Natural killer cell (primary cell): ENCODE measurements at regions not wholly inside any gene's neighbourhood (a gene's known extent, or its start where the extent isn't known, plus 50 kb on each side); places are given as distances from the start of the nearest gene placed in this dataset.

Source experiments
- ATAC-seq, 3 donors: fragments of 150-1000 bp in 2 of 3; fragments of 200-7000 bp in 1 of 3; cut with Tn5 transposase; 1 replicate in 1 of 3; 2 replicates in 2 of 3; pipeline ENCODE4 v1.10.0; 2021; ENCODE audit warnings: mild to moderate bottlenecking in 2 of 3, moderate library complexity in 2 of 3
- DNase-seq, 2 donors: peaks; one replicate each; pipeline versions ENCODE4 v3.0.0 to v3.0.0-alpha.2; 2013 to 2021; ENCODE audit warnings: mixed read lengths in 1 of 2
- H3K27ac ChIP-seq: one replicate; pipeline ENCODE4 v1.5.1; 2013; ENCODE audit warnings: mild to moderate bottlenecking, low read length
- H3K27me3 ChIP-seq: one replicate; pipeline ENCODE4 v1.6.1; 2013; ENCODE audit warnings: low read length; ENCODE audit not compliant: control insufficient read depth, insufficient read depth
- H3K36me3 ChIP-seq: one replicate; pipeline ENCODE4 v1.6.1; 2013; ENCODE audit warnings: low read length; ENCODE audit not compliant: control insufficient read depth, insufficient read depth
- H3K4me1 ChIP-seq: one replicate; pipeline ENCODE4 v1.6.1; 2013; ENCODE audit warnings: low read length; ENCODE audit not compliant: control insufficient read depth, insufficient read depth
- H3K4me3 ChIP-seq: one replicate; pipeline ENCODE4 v1.5.1; 2013; ENCODE audit warnings: low read length
- H3K9me3 ChIP-seq: one replicate; pipeline ENCODE4 v1.6.1; 2013; ENCODE audit warnings: low read length; ENCODE audit not compliant: control insufficient read depth, insufficient read depth
- H3K27ac Mint-ChIP-seq, 2 donors: one replicate each; pipeline ENCODE4 v1.8.0; 2022; ENCODE audit warnings: mild to moderate bottlenecking in 2 of 2, mixed read lengths in 2 of 2, moderate library complexity in 1 of 2
- H3K27me3 Mint-ChIP-seq, 2 donors: one replicate each; pipeline ENCODE4 v1.8.0; 2022; ENCODE audit warnings: low read depth in 2 of 2, mixed read lengths in 2 of 2
- H3K36me3 Mint-ChIP-seq: one replicate; pipeline ENCODE4 v1.8.0; 2022; ENCODE audit warnings: mixed read lengths
- H3K4me1 Mint-ChIP-seq, 2 donors: one replicate each; pipeline ENCODE4 v1.8.0; 2022; ENCODE audit warnings: mixed read lengths in 2 of 2
- H3K4me3 Mint-ChIP-seq: one replicate; pipeline ENCODE4 v1.8.0; 2022; ENCODE audit warnings: mild to moderate bottlenecking, moderate library complexity, mixed read lengths
- H3K9me3 Mint-ChIP-seq, 2 donors: one replicate each; pipeline ENCODE4 v1.8.0; 2022; ENCODE audit warnings: mixed read lengths in 2 of 2
- CTCF ChIP-seq: fragments of 200-600 bp; IDR thresholded peaks from one replicate; pipeline ENCODE4 v1.8.0; 2022; ENCODE audit warnings: antibody characterized with exemption
- WGBS: methylation state at CpG from one replicate; pipeline ENCODE4 v1.1.7; 2013; ENCODE audit warnings: missing lambda C conversion rate; ENCODE audit not compliant: insufficient coverage; 5-methylcytosine and 5-hydroxymethylcytosine counted together
- intact Hi-C: fragments of 100-400 bp; cut with micrococcal nuclease; formaldehyde crosslinking; loops from one replicate; pipeline ENCODE4 v1.14.2; 2022

GRCh38 chr18:78445880-78446279, 533.7 kb upstream of the SALL3 start:
- TF ChIP-seq CTCF: no peak
- H3K9me3 Mint-ChIP-seq: no peaks in the 10 kb centered on the region
- H3K4me3 ChIP-seq: no peak overlapping the region
- no peaks in the 10 kb centered on the region for H3K36me3 ChIP-seq
- no peak overlapping the region for H3K27ac Mint-ChIP-seq
- 94% methylated on average over 12 of the region's 12 CpGs for WGBS
- no peaks in the 10 kb centered on the region for H3K4me1 ChIP-seq
- intact Hi-C loops: no loop called here
- no peak overlapping the region for H3K27ac ChIP-seq
- H3K9me3 ChIP-seq: no peaks in the 10 kb centered on the region
- H3K4me3 Mint-ChIP-seq: no peak overlapping the region
- ATAC-seq: no peak
- no peaks in the 10 kb centered on the region for H3K4me1 Mint-ChIP-seq
- no peaks in the 10 kb centered on the region for H3K27me3 ChIP-seq
- no peaks in the 10 kb centered on the region for H3K36me3 Mint-ChIP-seq
- DNase-seq: no peak
- H3K27me3 Mint-ChIP-seq: no peaks in the 10 kb centered on the region

DNA sequence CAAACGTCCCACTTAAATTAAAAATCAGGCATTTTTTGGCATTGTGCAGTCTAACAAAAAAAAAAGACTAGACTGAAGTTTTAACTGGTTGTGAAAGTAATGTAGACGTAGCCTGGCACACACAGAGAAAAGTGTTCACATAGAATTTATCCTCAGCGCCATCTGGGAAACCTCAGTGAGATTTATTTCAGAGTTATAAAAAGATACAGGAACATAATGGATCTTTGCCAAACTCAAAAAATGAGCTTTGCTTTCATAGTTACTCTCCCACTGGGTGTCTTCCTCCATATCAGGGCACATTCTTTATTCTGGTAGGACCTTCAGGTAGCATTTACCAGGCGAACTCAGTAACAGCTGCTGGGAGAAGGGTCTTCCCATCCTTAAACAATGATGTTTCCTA, 532.4 kb upstream of the SALL3 start:
- H3K4me3 ChIP-seq: no peak overlapping the region
- WGBS: 40% methylated on average over 3 of the region's 4 CpGs
- Mint-ChIP-seq H3K27ac (no peak overlapping the region), H3K27me3 (no peaks in the 10 kb centered on the region), H3K36me3 (no peaks in the 10 kb centered on the region), H3K4me1 (no peaks in the 10 kb centered on the region), H3K9me3 (no peaks in the 10 kb centered on the region), H3K4me3 (no peak overlapping the region)
- H3K27me3 ChIP-seq: no peaks in the 10 kb centered on the region
- H3K9me3 ChIP-seq: no peaks in the 10 kb centered on the region
- no peaks in the 10 kb centered on the region for H3K36me3 ChIP-seq
- ATAC-seq (no peak), DNase-seq (no peak)
- TF ChIP-seq CTCF: no peak
- intact Hi-C loops: no loop called here
- H3K27ac ChIP-seq: no peak overlapping the region
- H3K4me1 ChIP-seq: no peaks in the 10 kb centered on the region

DNA sequence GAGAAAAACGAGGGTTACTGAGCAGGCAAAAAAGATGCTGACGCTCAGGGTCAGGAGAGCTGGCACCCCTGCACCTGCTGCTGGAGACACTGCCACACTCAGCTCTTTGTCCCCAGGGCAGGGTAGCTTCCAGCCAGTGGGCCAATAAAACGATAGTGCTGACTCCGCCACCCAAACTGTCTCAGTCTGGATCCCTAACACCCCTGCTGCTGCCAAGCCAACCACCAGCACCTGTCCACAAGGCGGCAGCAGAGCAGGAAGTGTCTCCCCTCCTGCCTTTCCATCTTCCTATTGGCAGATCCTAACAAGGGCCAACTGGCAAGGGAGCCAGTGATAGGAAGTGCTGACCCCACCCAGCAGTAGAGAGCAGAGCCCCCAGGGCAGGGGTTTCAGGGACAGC, 531.5 kb upstream of the SALL3 start:
- intact Hi-C loops: no loop called here
- ATAC-seq (no peak), DNase-seq (no peak)
- 71% methylated on average over 5 of the region's 5 CpGs for WGBS
- Histone ChIP-seq H3K27me3 (no peaks in the 10 kb centered on the region), H3K9me3 (no peaks in the 10 kb centered on the region), H3K36me3 (no peaks in the 10 kb centered on the region), H3K4me1 (no peaks in the 10 kb centered on the region), H3K4me3 (no peak overlapping the region), H3K27ac (no peak overlapping the region)
- Mint-ChIP-seq H3K27me3 (no peaks in the 10 kb centered on the region), H3K4me3 (no peak overlapping the region), H3K9me3 (no peaks in the 10 kb centered on the region), H3K27ac (no peak overlapping the region), H3K36me3 (no peaks in the 10 kb centered on the region), H3K4me1 (no peaks in the 10 kb centered on the region)
- no peak for TF ChIP-seq CTCF

- H3K27ac ChIP-seq: no peak overlapping the region
- H3K9me3 Mint-ChIP-seq: no peaks in the 10 kb centered on the region
- WGBS: 95% methylated on average over 3 of the region's 3 CpGs
- H3K27me3 ChIP-seq: no peaks in the 10 kb centered on the region
- TF ChIP-seq CTCF: no peak
- H3K4me3 ChIP-seq: no peak overlapping the region
- H3K27me3 Mint-ChIP-seq: no peaks in the 10 kb centered on the region
- no peak for ATAC-seq
- H3K27ac Mint-ChIP-seq: no peak overlapping the region
- H3K9me3 ChIP-seq: no peaks in the 10 kb centered on the region
- DNase-seq: no peak
- H3K4me1 ChIP-seq: no peaks in the 10 kb centered on the region
- H3K36me3 Mint-ChIP-seq: no peaks in the 10 kb centered on the region
- intact Hi-C loops: no loop called here
- H3K36me3 ChIP-seq: no peaks in the 10 kb centered on the region
- H3K4me1 Mint-ChIP-seq: no peaks in the 10 kb centered on the region
- no peak overlapping the region for H3K4me3 Mint-ChIP-seq
These were observed 531.0 kb upstream of the SALL3 start for GRCh38 chr18:78448591-78448990.
